ENCODE measurements at regions not wholly inside any gene's neighbourhood (a gene's known extent, or its start where the extent isn't known, plus 50 kb on each side); places are given as distances from the start of the nearest gene placed in this dataset.

GRCh38 chr9:90189306-90189705, 453.3 kb downstream of the DIRAS2 start:
- ChIA-PET CTCF (no interaction called here), RAD21 (ENCODE audit: low non-redundant PET in 1 of 2, low total read pairs in 2 of 2, uncharacterized antibody in 2 of 2, unreplicated experiment in 2 of 2) (no interaction called here), POLR2A (no interaction called here)
- no peak overlapping the region for H3K27ac ChIP-seq (ENCODE audit: low read depth, low read length)
- TF ChIP-seq POLR2AphosphoS5 (IDR thresholded peaks at IDR 0.05; ENCODE audit: low read depth, low read length) (no peak), POLR2A (IDR thresholded peaks at IDR 0.05; ENCODE audit: borderline replicate concordance, extremely low read depth, insufficient read depth, insufficient read length) (no peak), TCF7L2 (IDR thresholded peaks at IDR 0.05; ENCODE audit: borderline replicate concordance, extremely low read depth, insufficient read depth, insufficient read length) (no peak), FOSL1 (IDR thresholded peaks at IDR 0.05; ENCODE audit: low read depth) (no peak), MAX (IDR thresholded peaks at IDR 0.05) (no peak), ZFX (IDR thresholded peaks at IDR 0.05) (no peak), EZH2 (IDR thresholded peaks at IDR 0.05) (no peak), ZBTB33 (IDR thresholded peaks at IDR 0.05; ENCODE audit: extremely low read depth, insufficient replicate concordance, low read length) (no peak), ZNF274 (IDR thresholded peaks at IDR 0.05; ENCODE audit: low read depth, low read length) (no peak), CTCF (IDR thresholded peaks at IDR 0.05 in 2 of 3, conservative IDR thresholded peaks at IDR 0.05 in 1 of 3; ENCODE audit: borderline replicate concordance in 1 of 3, insufficient read depth in 1 of 3, low read depth in 2 of 3, low read length in 2 of 3) (no peak), EZH2phosphoT487 (IDR thresholded peaks at IDR 0.05; ENCODE audit: borderline replicate concordance) (no peak), REST (IDR thresholded peaks at IDR 0.05; ENCODE audit: low read depth) (no peak), ELF1 (IDR thresholded peaks at IDR 0.05; ENCODE audit: borderline replicate concordance, low read depth) (no peak), SIN3A (IDR thresholded peaks at IDR 0.05; ENCODE audit: low read depth) (no peak), CEBPB (IDR thresholded peaks at IDR 0.05; ENCODE audit: low read depth) (no peak), ATF3 (IDR thresholded peaks at IDR 0.05) (no peak), SP1 (IDR thresholded peaks at IDR 0.05; ENCODE audit: low read depth) (no peak), RAD21 (IDR thresholded peaks at IDR 0.05; ENCODE audit: low read depth) (no peak)
- no peaks in the 10 kb centered on the region for H3K36me3 ChIP-seq (ENCODE audit: control insufficient read depth in 1 of 2, insufficient read depth in 2 of 2, low read length in 2 of 2)
- no peaks in the 10 kb centered on the region for H3K9me2 ChIP-seq (ENCODE audit: insufficient read depth)
- no peak overlapping the region for H3K4me2 ChIP-seq (ENCODE audit: low read length)
- no TSS peak for BruUV-seq (replicated peaks)
- intact Hi-C loops (cut with micrococcal nuclease) = no loop called here
- ATAC-seq (no peak), DNase-seq (ENCODE audit: low read depth, low spot score) (no peak)
- H3K4me3 ChIP-seq (replicated peaks in 1 of 2; ENCODE audit: low read depth in 1 of 2, low read length in 2 of 2) = no peak overlapping the region
- no peak overlapping the region for H2AFZ ChIP-seq (ENCODE audit: low read depth, low read length, poor library complexity, severe bottlenecking)
- no peaks in the 10 kb centered on the region for H3K79me2 ChIP-seq (ENCODE audit: insufficient read depth, low read length)
- H3K9ac ChIP-seq (ENCODE audit: low read length) = no peak overlapping the region
- H3K27me3 ChIP-seq (ENCODE audit: insufficient read depth, low read length) = peaks cover 10% of the 10 kb centered on the region
- no peaks in the 10 kb centered on the region for H3K4me1 ChIP-seq (ENCODE audit: control insufficient read depth in 1 of 2, insufficient read depth in 2 of 2, low read length in 2 of 2)
- H3K9me3 ChIP-seq (ENCODE audit: control insufficient read depth in 1 of 2, insufficient read depth in 1 of 2, low read depth in 1 of 2, low read length in 2 of 2) = no peaks in the 10 kb centered on the region
- no peaks in the 10 kb centered on the region; the same call in 1 of the 2 replicates for H4K20me1 ChIP-seq (ENCODE audit: insufficient read depth)
